Left lung (tissue), 4 donors: ENCODE measurements at regions not wholly inside any gene's neighbourhood (a gene's known extent, or its start where the extent isn't known, plus 50 kb on each side); places are given as distances from the start of the nearest gene placed in this dataset.

ENCODE experiments used
- ATAC-seq: fragments of 200-7000 bp; cut with Tn5 transposase; one replicate; pipeline ENCODE4 v1.9.1; 2020; ENCODE audit warnings: moderate library complexity
- DNase-seq, 4 donors: peaks; one replicate each; pipeline ENCODE4 v3.0.0-alpha.2; 2013 to 2020
- H3K27ac ChIP-seq, 2 donors: fragments of 200-600 bp; sonication (generic) in 1 of 2; one replicate each; pipeline versions ENCODE4 v1.5.0 to v1.8.0; 2020 to 2021
- H3K27me3 ChIP-seq, 2 donors: fragments of 200-600 bp; sonication (generic) in 1 of 2; one replicate each; pipeline versions ENCODE4 v1.5.0 to v1.8.0; 2020 to 2021
- H3K36me3 ChIP-seq, 2 donors: fragments of 200-600 bp; sonication (generic) in 1 of 2; one replicate each; pipeline versions ENCODE4 v1.5.0 to v1.8.0; 2020 to 2021
- H3K4me1 ChIP-seq, 2 donors: fragments of 200-600 bp; one replicate each; pipeline ENCODE4 v1.8.0; 2021
- H3K4me3 ChIP-seq, 2 donors: fragments of 200-600 bp; sonication (generic) in 1 of 2; one replicate each; pipeline versions ENCODE4 v1.5.0 to v1.8.0; 2020 to 2021; ENCODE audit warnings: mild to moderate bottlenecking in 1 of 2
- H3K9me3 ChIP-seq, 2 donors: fragments of 200-600 bp; sonication (generic) in 1 of 2; one replicate each; pipeline versions ENCODE4 v1.5.0 to v1.8.0; 2020 to 2021
- intact Hi-C, 2 donors: fragments of 100-400 bp; cut with DNase I; formaldehyde crosslinking; loops; one replicate each; pipeline versions ENCODE4 v1.11.2 to v1.14.2; 2022
- TF ChIP-seq, protein P1 (sequence below), 2 donors: fragments of 200-600 bp; sonication (generic) in 1 of 2; IDR thresholded peaks; one replicate each; pipeline versions ENCODE4 v1.5.0 to v1.8.0; 2021; ENCODE audit warnings: antibody characterized with exemption in 2 of 2
- donor health status: DM: no; HTN: yes; CAD: no.
- donor health status: DM: no; HTN: no; CAD: no.

DNA sequence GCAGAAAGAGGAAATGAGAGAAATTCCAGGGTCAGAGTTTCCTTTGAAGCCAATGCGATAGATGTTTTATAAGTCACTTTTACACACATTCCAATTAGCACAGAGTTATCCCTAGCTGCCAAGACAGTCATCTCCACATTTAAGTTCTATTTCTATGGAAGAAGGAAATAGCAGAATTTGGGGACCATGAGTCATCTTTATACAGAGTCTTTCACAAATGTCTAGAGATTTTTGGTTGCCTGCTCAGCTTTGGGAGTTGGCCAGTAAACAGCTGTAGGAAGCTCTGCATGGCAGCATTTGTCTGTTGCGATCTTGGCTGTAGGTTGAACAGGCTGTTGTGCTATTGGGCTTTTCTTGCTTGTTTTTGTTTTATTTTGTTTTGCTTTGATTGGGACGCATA, 884.3 kb downstream of the GALC start:
- no peak for ATAC-seq
- H3K4me3 ChIP-seq = no peak overlapping the region
- intact Hi-C loops = no loop called here
- no peak overlapping the region for H3K27ac ChIP-seq
- H3K9me3 ChIP-seq = peaks cover 0 to 3% of the 10 kb centered on the region in 2 donors
- DNase-seq = no peak
- H3K4me1 ChIP-seq = no peaks in the 10 kb centered on the region
- H3K27me3 ChIP-seq = no peaks in the 10 kb centered on the region
- no peaks in the 10 kb centered on the region for H3K36me3 ChIP-seq
- TF ChIP-seq, protein P1, sequence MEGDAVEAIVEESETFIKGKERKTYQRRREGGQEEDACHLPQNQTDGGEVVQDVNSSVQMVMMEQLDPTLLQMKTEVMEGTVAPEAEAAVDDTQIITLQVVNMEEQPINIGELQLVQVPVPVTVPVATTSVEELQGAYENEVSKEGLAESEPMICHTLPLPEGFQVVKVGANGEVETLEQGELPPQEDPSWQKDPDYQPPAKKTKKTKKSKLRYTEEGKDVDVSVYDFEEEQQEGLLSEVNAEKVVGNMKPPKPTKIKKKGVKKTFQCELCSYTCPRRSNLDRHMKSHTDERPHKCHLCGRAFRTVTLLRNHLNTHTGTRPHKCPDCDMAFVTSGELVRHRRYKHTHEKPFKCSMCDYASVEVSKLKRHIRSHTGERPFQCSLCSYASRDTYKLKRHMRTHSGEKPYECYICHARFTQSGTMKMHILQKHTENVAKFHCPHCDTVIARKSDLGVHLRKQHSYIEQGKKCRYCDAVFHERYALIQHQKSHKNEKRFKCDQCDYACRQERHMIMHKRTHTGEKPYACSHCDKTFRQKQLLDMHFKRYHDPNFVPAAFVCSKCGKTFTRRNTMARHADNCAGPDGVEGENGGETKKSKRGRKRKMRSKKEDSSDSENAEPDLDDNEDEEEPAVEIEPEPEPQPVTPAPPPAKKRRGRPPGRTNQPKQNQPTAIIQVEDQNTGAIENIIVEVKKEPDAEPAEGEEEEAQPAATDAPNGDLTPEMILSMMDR (IDR thresholded peaks at IDR 0.05) = no peak

DNA sequence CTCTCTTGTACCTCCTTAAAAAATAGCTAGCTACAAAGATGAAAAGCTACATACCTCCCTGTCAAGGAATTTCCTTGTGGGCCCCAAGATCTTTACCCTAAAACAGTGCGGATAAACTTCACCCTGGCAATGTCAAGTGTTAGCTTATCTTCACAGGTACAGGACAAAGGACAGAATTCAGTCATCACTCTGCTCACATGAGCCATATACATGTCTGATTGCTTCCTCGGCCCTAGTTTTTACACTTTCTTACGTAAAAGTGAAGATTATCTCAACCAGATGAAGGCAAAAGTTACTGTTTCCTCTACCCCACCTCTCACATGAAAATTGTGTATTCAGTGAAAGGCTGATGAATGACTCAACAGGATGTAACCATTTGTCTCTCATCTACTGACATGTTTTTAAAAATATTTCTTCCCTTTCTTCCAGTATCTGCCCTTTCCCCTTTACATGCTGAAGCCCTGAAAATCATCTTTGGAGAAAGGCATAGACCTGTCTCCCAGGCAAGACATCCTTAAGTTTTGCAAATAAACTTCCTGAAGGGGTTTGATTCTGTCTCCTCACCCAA, 890.1 kb downstream of the GALC start:
- Histone ChIP-seq H3K27me3 (no peaks in the 10 kb centered on the region), H3K9me3 (peaks cover 0 to 3% of the 10 kb centered on the region in 2 donors), H3K4me1 (no peaks in the 10 kb centered on the region), H3K36me3 (no peaks in the 10 kb centered on the region), H3K4me3 (no peak overlapping the region), H3K27ac (no peak overlapping the region)
- ATAC-seq (no peak), DNase-seq (no peak)
- intact Hi-C loops = no loop called here
- TF ChIP-seq, protein P1 (IDR thresholded peaks at IDR 0.05) = no peak

DNA sequence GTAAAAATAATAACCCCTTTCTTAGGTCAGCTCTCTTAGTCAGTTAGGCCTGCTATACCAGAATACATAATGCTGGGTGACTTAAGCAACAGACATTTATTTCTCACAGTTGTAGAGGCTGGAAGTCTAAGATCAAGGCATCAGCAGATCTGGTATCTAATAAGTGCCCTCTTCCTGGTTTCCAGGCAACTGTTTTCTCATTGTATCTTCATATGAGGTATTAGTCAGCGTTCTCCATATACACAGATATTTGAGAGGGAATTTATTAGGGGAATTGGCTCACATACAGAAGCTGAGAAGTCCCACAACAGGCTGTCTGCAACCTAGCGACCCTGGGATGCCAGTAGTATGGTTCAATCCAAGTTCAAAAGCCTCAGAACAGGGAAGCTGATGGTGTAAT, 896.0 kb downstream of the GALC start:
- TF ChIP-seq, protein P1 (IDR thresholded peaks at IDR 0.05) = no peak
- Histone ChIP-seq H3K4me3 (no peak overlapping the region), H3K36me3 (no peaks in the 10 kb centered on the region), H3K27me3 (no peaks in the 10 kb centered on the region), H3K4me1 (no peaks in the 10 kb centered on the region), H3K9me3 (peaks cover 0 to 3% of the 10 kb centered on the region in 2 donors), H3K27ac (no peak overlapping the region)
- intact Hi-C loops = no loop called here
- no peak for ATAC-seq
- no peak for DNase-seq

DNA sequence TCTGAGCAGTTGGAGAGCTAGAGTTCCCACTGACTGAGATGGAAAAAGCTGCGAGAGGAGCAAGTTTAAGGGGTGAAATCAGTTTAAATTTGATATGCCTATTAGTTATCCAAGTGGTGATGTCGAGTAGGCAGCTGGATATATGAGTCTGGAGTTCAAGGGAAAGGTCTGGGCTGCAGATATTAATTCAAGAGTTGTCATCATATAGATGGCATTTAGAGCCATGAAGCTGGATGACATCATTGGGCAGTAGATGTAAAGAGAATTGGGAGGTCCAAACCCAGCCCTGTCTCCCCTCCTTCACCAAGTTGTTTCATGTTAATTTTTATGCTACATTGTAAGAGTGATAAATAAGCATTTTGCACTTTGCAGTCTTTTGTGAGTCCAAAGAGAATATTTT, 898.1 kb downstream of the GALC start:
- Histone ChIP-seq H3K4me1 (no peaks in the 10 kb centered on the region), H3K4me3 (no peak overlapping the region), H3K27ac (no peak overlapping the region), H3K27me3 (no peaks in the 10 kb centered on the region), H3K36me3 (no peaks in the 10 kb centered on the region), H3K9me3 (peaks cover 0 to 3% of the 10 kb centered on the region in 2 donors)
- no peak for DNase-seq
- intact Hi-C loops = no loop called here
- ATAC-seq = no peak
- TF ChIP-seq, protein P1 (IDR thresholded peaks at IDR 0.05) = no peak

DNA sequence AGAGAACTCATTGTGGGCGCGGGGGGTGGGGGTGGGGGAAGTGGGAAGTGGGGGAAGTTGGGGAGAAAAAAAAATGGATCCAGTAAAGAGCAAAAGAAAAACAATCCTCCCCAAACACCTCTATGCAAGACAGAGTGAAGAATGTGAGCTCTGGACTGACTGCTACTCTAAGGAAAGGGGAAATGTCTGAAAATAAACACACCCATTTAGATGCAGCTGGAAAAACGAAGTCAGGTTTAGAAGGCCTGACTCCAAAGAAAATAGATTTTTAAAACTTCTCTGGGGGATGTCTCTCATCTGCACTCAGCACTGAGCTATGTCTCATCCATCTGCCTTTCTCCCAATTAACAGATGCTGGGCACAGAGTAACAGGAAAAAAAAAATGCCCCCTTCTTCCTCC, 904.4 kb downstream of the GALC start:
- peaks cover 0 to 6% of the 10 kb centered on the region in 2 donors for H3K9me3 ChIP-seq
- no peaks in the 10 kb centered on the region for H3K36me3 ChIP-seq
- DNase-seq (no peak), ATAC-seq (no peak)
- no peaks in the 10 kb centered on the region for H3K4me1 ChIP-seq
- no peak overlapping the region for H3K4me3 ChIP-seq
- intact Hi-C loops = no loop called here
- no peaks in the 10 kb centered on the region for H3K27me3 ChIP-seq
- TF ChIP-seq, protein P1 (IDR thresholded peaks at IDR 0.05) = no peak
- H3K27ac ChIP-seq = no peak overlapping the region
